HCT116 (cell line): ENCODE measurements at regions not wholly inside any gene's neighbourhood (a gene's known extent, or its start where the extent isn't known, plus 50 kb on each side); places are given as distances from the start of the nearest gene placed in this dataset.

Experiments used
- ATAC-seq: fragments of 200-7000 bp; cut with Tn5 transposase; 2 replicates; pipeline ENCODE4 v1.9.1; 2020; ENCODE audit warnings: mild to moderate bottlenecking, moderate library complexity
- BruUV-seq: library from RNA; stranded (reverse); fragments of 400-500 nt; replicated peaks from 2 replicates; lab custom pipeline; 2021; lab: Mats Ljungman, UMichigan
- CTCF ChIA-PET: fragments of 300-600 bp; sonication (Branson Sonifier 250); formaldehyde crosslinking; loops from one replicate; lab custom pipeline; 2021; ENCODE audit warnings: antibody characterized with exemption; lab: Charles Lee
- POLR2A ChIA-PET: fragments of 300-600, 350-600 bp; sonication (Branson Sonifier 250); formaldehyde crosslinking; loops from one replicate; lab custom pipeline; 2021; ENCODE audit warnings: antibody characterized with exemption; lab: Charles Lee
- RAD21 ChIA-PET, 2 experiments: fragments of 300-600 bp; sonication (Branson Sonifier 250); formaldehyde crosslinking; loops; one replicate each; lab custom pipeline; 2023; ENCODE audit warnings: low total read pairs in 2 of 2; ENCODE audit not compliant: uncharacterized antibody in 2 of 2, unreplicated experiment in 2 of 2, low non-redundant PET in 1 of 2; lab: Charles Lee
- DNase-seq: peaks from one replicate; pipeline ENCODE4 v3.0.0-alpha.2; 2010; ENCODE audit warnings: low read depth, low spot score
- H2AFZ ChIP-seq: fragments of 200-600 bp; shearing (Covaris generic), sonication (generic); 2 replicates; pipeline ENCODE4 v1.6.1; 2017; ENCODE audit warnings: low read depth, mixed run types, mixed read lengths, antibody characterized with exemption, low read length; ENCODE audit not compliant: poor library complexity, severe bottlenecking
- H3K27ac ChIP-seq: 2 replicates; pipeline ENCODE4 v1.5.1; 2012; ENCODE audit warnings: low read depth, low read length
- H3K27me3 ChIP-seq: fragments of 200-600 bp; sonication (generic); 2 replicates; pipeline ENCODE4 v1.6.1; 2016; ENCODE audit warnings: mixed run types, low read length, mixed read lengths; ENCODE audit not compliant: insufficient read depth
- H3K36me3 ChIP-seq, 2 experiments: fragments of 200-500 bp in 1 of 2; fragments of 200-600 bp in 1 of 2; sonication (Bioruptor generic) in 1 of 2; sonication (generic) in 1 of 2; 2 replicates each; pipeline versions ENCODE4 v1.5.1 to v1.6.1; 2014 to 2016; ENCODE audit warnings: low read length in 2 of 2, inconsistent platforms in 1 of 2, mixed read lengths in 1 of 2, mixed run types in 1 of 2; ENCODE audit not compliant: insufficient read depth in 2 of 2, control insufficient read depth in 1 of 2
- H3K4me1 ChIP-seq, 2 experiments: fragments of 200-600 bp in 1 of 2; sonication (generic) in 1 of 2; 2 replicates each; pipeline versions ENCODE4 v1.5.1 to v1.6.1; 2012 to 2017; ENCODE audit warnings: low read length in 2 of 2, inconsistent platforms in 1 of 2, mild to moderate bottlenecking in 1 of 2, mixed read lengths in 1 of 2, mixed run types in 1 of 2, moderate library complexity in 1 of 2; ENCODE audit not compliant: insufficient read depth in 2 of 2, control insufficient read depth in 1 of 2
- H3K4me2 ChIP-seq: fragments of 200-600 bp; sonication (generic); 2 replicates; pipeline ENCODE4 v1.6.1; 2017; ENCODE audit warnings: mixed run types, low read length, mixed read lengths
- H3K4me3 ChIP-seq, 2 experiments: fragments of 200-600 bp in 1 of 2; sonication (generic) in 1 of 2; replicated peaks in 1 of 2; 2 replicates each; pipeline ENCODE4 v1.5.1; 2011 to 2016; ENCODE audit warnings: low read length in 2 of 2, control low read depth in 1 of 2, low read depth in 1 of 2, mild to moderate bottlenecking in 1 of 2, mixed read lengths in 1 of 2, mixed run types in 1 of 2
- H3K79me2 ChIP-seq: fragments of 200-600 bp; sonication (generic); 2 replicates; pipeline ENCODE4 v1.6.1; 2017; ENCODE audit warnings: mild to moderate bottlenecking, mixed run types, low read length, moderate library complexity, mixed read lengths; ENCODE audit not compliant: insufficient read depth
- H3K9ac ChIP-seq: fragments of 200-600 bp; sonication (generic); 2 replicates; pipeline ENCODE4 v1.6.1; 2016; ENCODE audit warnings: low read length, mixed read lengths
- H3K9me2 ChIP-seq: fragments of 200-600 bp; sonication (generic), shearing (Covaris generic); 2 replicates; pipeline ENCODE4 v1.6.1; 2017; ENCODE audit warnings: mixed run types, mild to moderate bottlenecking, moderate library complexity; ENCODE audit not compliant: insufficient read depth
- H3K9me3 ChIP-seq, 2 experiments: fragments of 200-500 bp in 1 of 2; fragments of 200-600 bp in 1 of 2; sonication (Bioruptor generic) in 1 of 2; sonication (generic) in 1 of 2; 2 replicates each; pipeline ENCODE4 v1.6.1; 2014 to 2017; ENCODE audit warnings: low read length in 2 of 2, mixed read lengths in 2 of 2, inconsistent platforms in 1 of 2, low read depth in 1 of 2, mild to moderate bottlenecking in 1 of 2, mixed run types in 1 of 2, moderate library complexity in 1 of 2; ENCODE audit not compliant: control insufficient read depth in 1 of 2, insufficient read depth in 1 of 2
- H4K20me1 ChIP-seq: fragments of 200-600 bp; sonication (generic), shearing (Covaris generic); 2 replicates; pipeline ENCODE4 v1.6.1; 2017; ENCODE audit warnings: mixed run types, mild to moderate bottlenecking, moderate library complexity; ENCODE audit not compliant: insufficient read depth
- CBX3 ChIP-seq: IDR thresholded peaks from 2 replicates; pipeline ENCODE4 v1.6.1; 2012; ENCODE audit warnings: low read depth
- CEBPB ChIP-seq: IDR thresholded peaks from 2 replicates; pipeline ENCODE4 v1.6.1; 2012; ENCODE audit warnings: low read depth
- ELF1 ChIP-seq: IDR thresholded peaks from 2 replicates; pipeline ENCODE4 v1.6.1; 2012; ENCODE audit warnings: low read depth, borderline replicate concordance
- EZH2 ChIP-seq: fragments of 200-600 bp; sonication (generic); IDR thresholded peaks from 2 replicates; pipeline ENCODE4 v1.6.1; 2017; ENCODE audit warnings: antibody characterized with exemption, mixed run types
- RAD21 ChIP-seq: IDR thresholded peaks from 2 replicates; pipeline ENCODE4 v1.6.1; 2012; ENCODE audit warnings: low read depth, mild to moderate bottlenecking
- SIN3A ChIP-seq: IDR thresholded peaks from 2 replicates; pipeline ENCODE4 v1.6.1; 2012; ENCODE audit warnings: low read depth
- SP1 ChIP-seq: IDR thresholded peaks from 2 replicates; pipeline ENCODE4 v1.6.1; 2012; ENCODE audit warnings: low read depth
- SRF ChIP-seq: IDR thresholded peaks from 2 replicates; pipeline ENCODE4 v1.6.1; 2012; ENCODE audit warnings: low read depth
- TCF7L2 ChIP-seq: IDR thresholded peaks from 2 replicates; pipeline ENCODE4 v1.7.0; 2011; ENCODE audit warnings: borderline replicate concordance, inconsistent platforms; ENCODE audit not compliant: insufficient read depth, insufficient read length; ENCODE audit errors: extremely low read depth
- YY1 ChIP-seq: IDR thresholded peaks from 2 replicates; pipeline ENCODE4 v1.6.1; 2011; ENCODE audit warnings: low read length, low read depth, moderate library complexity, mild to moderate bottlenecking; ENCODE audit not compliant: insufficient replicate concordance; ENCODE audit errors: extremely low read depth
- ZFX ChIP-seq: fragments of 450-650 bp; IDR thresholded peaks from 2 replicates; pipeline ENCODE4 v1.6.1; 2017
- ZNF274 ChIP-seq: fragments of 200-500 bp; sonication (Bioruptor generic); IDR thresholded peaks from 2 replicates; pipeline ENCODE4 v1.6.1; 2014; ENCODE audit warnings: mild to moderate bottlenecking, low read depth, low read length, inconsistent platforms
- intact Hi-C: fragments of 100-400 bp; cut with micrococcal nuclease; formaldehyde crosslinking; loops from 2 replicates; pipeline ENCODE4 v1.10.0; 2022
- TF ChIP-seq, protein P1 (sequence below): IDR thresholded peaks from 2 replicates; pipeline ENCODE4 v1.6.1; 2012
- TF ChIP-seq, protein P2 (sequence below): IDR thresholded peaks from 2 replicates; pipeline ENCODE4 v1.6.1; 2012

DNA sequence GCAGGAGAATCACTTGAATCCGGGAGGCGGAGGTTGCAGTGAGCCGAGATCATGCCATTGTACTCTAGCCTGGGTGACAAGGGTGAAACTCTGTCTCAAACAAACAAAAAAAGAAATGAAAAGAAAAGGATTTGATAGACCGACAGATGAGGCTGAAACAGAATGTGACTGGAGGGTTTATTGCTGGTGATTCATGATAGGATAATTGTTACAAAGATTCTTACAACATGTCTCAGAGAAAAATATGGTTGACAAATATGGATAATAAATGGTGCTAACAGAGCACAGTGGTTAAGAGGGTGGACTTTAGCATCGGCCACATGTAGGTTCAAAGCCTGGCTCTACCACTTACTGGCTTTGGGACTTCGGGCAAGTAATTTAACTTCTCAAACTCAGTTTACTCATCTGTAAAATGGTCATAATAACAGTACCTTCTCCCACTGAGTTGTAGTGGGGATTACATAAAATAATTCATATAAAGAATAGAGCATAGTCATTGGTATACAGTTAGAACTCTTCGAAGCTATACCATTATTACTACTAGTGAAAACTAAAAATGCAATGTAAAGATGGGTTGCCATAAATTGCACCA is 131.9 kb downstream of the MAP3K7 start:
- no peaks in the 10 kb centered on the region for H3K36me3 ChIP-seq
- no peaks in the 10 kb centered on the region for H3K27me3 ChIP-seq
- no TSS peak for BruUV-seq
- H4K20me1 ChIP-seq, result no peaks in the 10 kb centered on the region
- no peak for TF ChIP-seq SP1
- no peak for TF ChIP-seq EZH2
- TF ChIP-seq, protein P1, sequence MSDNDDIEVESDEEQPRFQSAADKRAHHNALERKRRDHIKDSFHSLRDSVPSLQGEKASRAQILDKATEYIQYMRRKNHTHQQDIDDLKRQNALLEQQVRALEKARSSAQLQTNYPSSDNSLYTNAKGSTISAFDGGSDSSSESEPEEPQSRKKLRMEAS, result no peak
- no peak for TF ChIP-seq ZNF274
- no peak for TF ChIP-seq RAD21
- TF ChIP-seq SRF, result no peak
- no peak for TF ChIP-seq CEBPB
- TF ChIP-seq ZFX, result no peak
- no peak for TF ChIP-seq TCF7L2
- TF ChIP-seq, protein P2, sequence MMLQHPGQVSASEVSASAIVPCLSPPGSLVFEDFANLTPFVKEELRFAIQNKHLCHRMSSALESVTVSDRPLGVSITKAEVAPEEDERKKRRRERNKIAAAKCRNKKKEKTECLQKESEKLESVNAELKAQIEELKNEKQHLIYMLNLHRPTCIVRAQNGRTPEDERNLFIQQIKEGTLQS, result no peak
- TF ChIP-seq ELF1, result no peak
- TF ChIP-seq CBX3, result no peak
- no peak for TF ChIP-seq YY1
- no peak for TF ChIP-seq SIN3A
- no peaks in the 10 kb centered on the region for H3K9me3 ChIP-seq
- ChIA-PET RAD21 (no interaction called here), POLR2A (no interaction called here), CTCF (no interaction called here)
- DNase-seq (no peak), ATAC-seq (no peak)
- H3K79me2 ChIP-seq, result no peaks in the 10 kb centered on the region
- no peaks in the 10 kb centered on the region for H3K9me2 ChIP-seq
- H3K4me1 ChIP-seq, result no peaks in the 10 kb centered on the region
- H3K9ac ChIP-seq, result no peak overlapping the region
- H3K27ac ChIP-seq, result no peak overlapping the region
- H3K4me2 ChIP-seq, result no peak overlapping the region
- intact Hi-C loops, result no loop called here
- H3K4me3 ChIP-seq, result no peak overlapping the region
- H2AFZ ChIP-seq, result no peak overlapping the region
